Astrocyte (in vitro differentiated cells and primary cell): ENCODE measurements at regions not wholly inside any gene's neighbourhood (a gene's known extent, or its start where the extent isn't known, plus 50 kb on each side); places are given as distances from the start of the nearest gene placed in this dataset.

Experiments
- CTCF ChIP-seq: IDR thresholded peaks from 2 replicates; pipeline ENCODE4 v1.5.1; 2011; ENCODE audit warnings: low read depth, mild to moderate bottlenecking, inconsistent platforms, low read length, moderate library complexity; ENCODE audit not compliant: insufficient read depth
- EZH2 ChIP-seq: IDR thresholded peaks from 2 replicates; pipeline ENCODE4 v1.6.1; 2012; ENCODE audit warnings: mild to moderate bottlenecking, low read length, inconsistent platforms; ENCODE audit not compliant: insufficient read depth

- TF ChIP-seq CTCF: no peak
- TF ChIP-seq EZH2: no peak
These were observed 346.7 kb upstream of the LRATD1 start for GRCh38 chr2:14285812-14286211.
